ENCODE measurements at regions not wholly inside any gene's neighbourhood (a gene's known extent, or its start where the extent isn't known, plus 50 kb on each side); places are given as distances from the start of the nearest gene placed in this dataset.

DNA sequence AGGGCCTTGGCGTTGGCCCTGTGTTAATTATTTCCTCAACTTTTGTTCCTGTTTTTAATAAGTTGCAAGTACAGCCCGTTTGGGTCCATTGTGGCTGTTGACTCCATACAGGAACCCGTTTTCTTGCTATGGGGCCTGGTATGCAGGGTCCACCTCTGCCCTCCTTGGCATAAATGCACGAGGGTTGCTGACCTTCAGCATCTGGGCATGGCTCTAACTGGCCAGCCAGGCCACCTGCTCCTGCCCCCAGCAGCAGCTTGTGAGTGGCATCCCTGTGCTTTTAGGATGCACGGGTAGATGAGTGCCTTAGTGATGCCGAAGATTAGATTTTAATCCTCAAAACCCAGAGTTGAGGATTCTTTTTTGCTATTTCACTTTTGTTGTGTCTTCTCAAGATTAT, 123.2 kb downstream of the GLRX3 start:
- ChIA-PET CTCF (interaction anchor here (1.7 kb wide), 1 partner anchor 14 kb away, joined by 4 read pairs; no protein-coding TSS in a partner anchor), POLR2A (no interaction called here)
- Mint-ChIP-seq H3K36me3 (ENCODE audit: low read depth) (no peaks in the 10 kb centered on the region), H3K9me3 (no peaks in the 10 kb centered on the region), H3K27ac (no peak overlapping the region), H3K4me3 (no peak overlapping the region), H3K27me3 (no peaks in the 10 kb centered on the region), H3K4me1 (ENCODE audit: low read depth) (no peaks in the 10 kb centered on the region)
- TF ChIP-seq, protein P1, sequence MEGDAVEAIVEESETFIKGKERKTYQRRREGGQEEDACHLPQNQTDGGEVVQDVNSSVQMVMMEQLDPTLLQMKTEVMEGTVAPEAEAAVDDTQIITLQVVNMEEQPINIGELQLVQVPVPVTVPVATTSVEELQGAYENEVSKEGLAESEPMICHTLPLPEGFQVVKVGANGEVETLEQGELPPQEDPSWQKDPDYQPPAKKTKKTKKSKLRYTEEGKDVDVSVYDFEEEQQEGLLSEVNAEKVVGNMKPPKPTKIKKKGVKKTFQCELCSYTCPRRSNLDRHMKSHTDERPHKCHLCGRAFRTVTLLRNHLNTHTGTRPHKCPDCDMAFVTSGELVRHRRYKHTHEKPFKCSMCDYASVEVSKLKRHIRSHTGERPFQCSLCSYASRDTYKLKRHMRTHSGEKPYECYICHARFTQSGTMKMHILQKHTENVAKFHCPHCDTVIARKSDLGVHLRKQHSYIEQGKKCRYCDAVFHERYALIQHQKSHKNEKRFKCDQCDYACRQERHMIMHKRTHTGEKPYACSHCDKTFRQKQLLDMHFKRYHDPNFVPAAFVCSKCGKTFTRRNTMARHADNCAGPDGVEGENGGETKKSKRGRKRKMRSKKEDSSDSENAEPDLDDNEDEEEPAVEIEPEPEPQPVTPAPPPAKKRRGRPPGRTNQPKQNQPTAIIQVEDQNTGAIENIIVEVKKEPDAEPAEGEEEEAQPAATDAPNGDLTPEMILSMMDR (IDR thresholded peaks at IDR 0.05), result no peak
- DNase-seq, result no peak
- intact Hi-C loops (cut with micrococcal nuclease), result no loop called here
- ATAC-seq, result no peak

DNA sequence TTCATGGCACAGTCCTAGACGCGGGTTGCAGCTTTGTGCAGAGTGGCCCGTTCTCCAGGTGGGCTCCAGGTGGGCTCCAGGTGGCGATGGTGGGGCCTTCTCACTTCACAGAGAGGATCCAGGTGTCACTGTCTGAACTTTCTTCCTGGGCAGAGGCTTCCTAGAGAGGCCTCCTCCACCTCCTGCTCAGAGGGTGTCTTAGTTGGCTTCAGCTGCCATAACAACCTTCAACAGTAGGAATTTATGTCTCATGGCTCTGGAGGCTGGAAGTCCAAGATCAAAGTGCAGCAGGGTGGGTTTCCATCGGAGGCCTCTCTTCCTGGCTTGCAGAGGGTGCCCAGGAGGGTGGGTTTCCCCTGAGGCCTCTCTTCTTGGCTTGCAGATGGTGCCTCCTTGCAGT, 125.1 kb downstream of the GLRX3 start:
- Mint-ChIP-seq H3K27ac (no peak overlapping the region), H3K27me3 (no peaks in the 10 kb centered on the region), H3K4me1 (ENCODE audit: low read depth) (no peaks in the 10 kb centered on the region), H3K9me3 (no peaks in the 10 kb centered on the region), H3K36me3 (ENCODE audit: low read depth) (no peaks in the 10 kb centered on the region), H3K4me3 (no peak overlapping the region)
- TF ChIP-seq, protein P1 (IDR thresholded peaks at IDR 0.05), result no peak
- intact Hi-C loops (cut with micrococcal nuclease), result no loop called here
- ATAC-seq, result no peak
- ChIA-PET CTCF (no interaction called here), POLR2A (no interaction called here)
- DNase-seq, result no peak

DNA sequence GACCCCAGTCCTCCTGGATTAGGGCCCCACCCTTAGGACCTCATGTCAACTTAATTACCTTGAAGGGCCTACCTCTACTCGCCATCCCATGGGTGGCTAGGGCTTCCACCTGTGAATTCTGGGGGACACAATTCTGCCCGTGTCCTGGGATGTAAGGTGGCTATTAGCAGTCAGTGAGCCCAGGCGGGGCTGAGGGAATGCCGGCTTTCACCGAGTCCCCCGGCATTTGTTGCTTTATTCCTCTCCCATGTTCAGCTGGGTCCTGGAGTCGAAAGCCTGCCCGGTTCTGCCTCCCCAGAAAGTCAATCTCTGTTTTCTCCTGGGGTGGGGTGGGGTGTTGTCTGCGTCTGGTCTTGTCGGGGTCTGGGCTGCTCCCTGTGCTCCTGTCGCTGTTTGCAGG, 125.6 kb downstream of the GLRX3 start:
- H3K27me3 Mint-ChIP-seq, result no peaks in the 10 kb centered on the region
- no peak for DNase-seq
- CTCF ChIA-PET, result no interaction called here
- no peaks in the 10 kb centered on the region for H3K36me3 Mint-ChIP-seq (ENCODE audit: low read depth)
- no peaks in the 10 kb centered on the region for H3K4me1 Mint-ChIP-seq (ENCODE audit: low read depth)
- TF ChIP-seq, protein P1 (IDR thresholded peaks at IDR 0.05), result no peak
- no peak overlapping the region for H3K4me3 Mint-ChIP-seq
- intact Hi-C loops (cut with micrococcal nuclease), result no loop called here
- no peaks in the 10 kb centered on the region for H3K9me3 Mint-ChIP-seq
- ATAC-seq, result no peak
- no peak overlapping the region for H3K27ac Mint-ChIP-seq
- POLR2A ChIA-PET, result no interaction called here

DNA sequence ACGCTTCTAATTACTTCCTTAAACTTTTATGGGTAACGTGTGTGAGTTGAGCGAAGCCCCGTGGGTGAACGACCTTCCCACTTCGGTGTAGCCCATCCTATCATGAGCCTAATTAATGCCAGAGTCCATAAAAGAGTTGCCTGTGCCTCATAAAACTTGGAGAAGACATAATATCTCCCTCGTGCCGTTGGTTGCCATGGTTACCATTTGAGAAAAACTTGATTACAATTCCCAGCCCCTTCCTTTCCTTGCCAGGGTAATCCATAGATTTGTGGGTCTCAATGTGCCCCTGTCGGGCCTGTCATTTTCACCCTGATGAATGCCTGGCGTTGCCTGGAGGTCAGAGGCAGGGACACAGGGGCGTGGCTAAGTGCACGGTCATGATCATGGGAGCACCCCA, 127.1 kb downstream of the GLRX3 start:
- POLR2A ChIA-PET, result no interaction called here
- H3K27ac Mint-ChIP-seq, result no peak overlapping the region
- ATAC-seq (no peak), DNase-seq (no peak)
- TF ChIP-seq, protein P1 (IDR thresholded peaks at IDR 0.05), result no peak
- H3K27me3 Mint-ChIP-seq, result no peaks in the 10 kb centered on the region
- no peaks in the 10 kb centered on the region for H3K9me3 Mint-ChIP-seq
- CTCF ChIA-PET, result no interaction called here
- no peaks in the 10 kb centered on the region for H3K4me1 Mint-ChIP-seq (ENCODE audit: low read depth)
- no peaks in the 10 kb centered on the region for H3K36me3 Mint-ChIP-seq (ENCODE audit: low read depth)
- H3K4me3 Mint-ChIP-seq, result no peak overlapping the region
- intact Hi-C loops (cut with micrococcal nuclease), result no loop called here

DNA sequence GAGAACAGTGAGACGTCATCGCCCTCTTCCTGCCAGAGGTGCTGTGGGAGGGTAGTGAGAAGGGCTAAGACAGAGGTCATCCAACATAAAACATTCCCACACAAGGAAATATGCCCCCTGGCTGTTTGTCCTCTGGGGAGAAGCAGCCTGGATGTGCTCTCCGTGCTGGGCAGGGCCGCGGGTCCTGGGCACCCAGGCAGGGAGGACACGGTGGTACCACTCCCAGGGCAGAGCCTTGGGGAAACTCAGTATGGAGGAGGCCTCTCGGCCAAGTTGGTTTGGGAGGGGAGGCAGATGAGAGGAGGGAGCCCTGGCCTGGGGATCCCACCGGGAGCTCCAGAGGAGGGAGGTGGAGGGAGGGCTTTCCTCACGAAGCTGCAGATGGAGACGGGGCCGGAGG, 129.4 kb downstream of the GLRX3 start:
- H3K9me3 Mint-ChIP-seq, result no peaks in the 10 kb centered on the region
- no peak for DNase-seq
- ATAC-seq, result no peak
- no peaks in the 10 kb centered on the region for H3K27me3 Mint-ChIP-seq
- POLR2A ChIA-PET, result no interaction called here
- no peak overlapping the region for H3K4me3 Mint-ChIP-seq
- no peaks in the 10 kb centered on the region for H3K4me1 Mint-ChIP-seq (ENCODE audit: low read depth)
- H3K36me3 Mint-ChIP-seq (ENCODE audit: low read depth), result no peaks in the 10 kb centered on the region
- intact Hi-C loops (cut with micrococcal nuclease), result no loop called here
- TF ChIP-seq, protein P1 (IDR thresholded peaks at IDR 0.05), result no peak
- no peak overlapping the region for H3K27ac Mint-ChIP-seq
- CTCF ChIA-PET, result no interaction called here

All from activated CD8-positive, alpha-beta T cell treated with anti-CD3 and anti-CD28 coated beads for 36 hours (primary cell).